Stimulated activated naive CD8-positive, alpha-beta T cell treated with anti-CD3 and anti-CD28 coated beads, Interleukin-15, Interleukin-2, amounts not matched to agents 100 U/mL and 50 U/mL, for 24 hours (primary cell): ENCODE measurements at regions not wholly inside any gene's neighbourhood (a gene's known extent, or its start where the extent isn't known, plus 50 kb on each side); places are given as distances from the start of the nearest gene placed in this dataset.

Experiments used
- ATAC-seq: fragments of 150-1000 bp; cut with Tn5 transposase; one replicate; pipeline ENCODE4 v1.10.0; 2021
- DNase-seq: peaks from one replicate; pipeline ENCODE4 v3.0.0; 2021

DNA sequence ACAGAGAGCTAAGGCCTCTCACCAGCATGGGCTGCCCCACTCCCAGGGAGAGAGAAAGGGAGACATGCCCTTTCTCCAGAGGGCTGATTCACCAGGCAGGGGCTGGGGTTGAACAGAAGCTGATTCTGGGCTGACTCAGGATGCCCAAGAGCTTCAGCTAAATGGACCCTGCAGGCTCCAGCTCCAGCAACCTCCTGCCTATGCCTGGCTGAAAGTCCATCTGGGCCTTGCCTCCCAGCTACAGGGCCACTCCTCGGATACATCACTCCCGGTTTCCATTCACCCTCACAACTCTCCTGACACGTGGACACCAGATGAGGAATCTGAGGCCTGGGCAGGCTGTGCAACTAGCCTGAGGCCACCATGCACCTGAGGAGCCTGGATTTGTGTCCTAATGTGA lies 215.5 kb downstream of the BUD13 start:
- no peak for ATAC-seq
- no peak for DNase-seq

DNA sequence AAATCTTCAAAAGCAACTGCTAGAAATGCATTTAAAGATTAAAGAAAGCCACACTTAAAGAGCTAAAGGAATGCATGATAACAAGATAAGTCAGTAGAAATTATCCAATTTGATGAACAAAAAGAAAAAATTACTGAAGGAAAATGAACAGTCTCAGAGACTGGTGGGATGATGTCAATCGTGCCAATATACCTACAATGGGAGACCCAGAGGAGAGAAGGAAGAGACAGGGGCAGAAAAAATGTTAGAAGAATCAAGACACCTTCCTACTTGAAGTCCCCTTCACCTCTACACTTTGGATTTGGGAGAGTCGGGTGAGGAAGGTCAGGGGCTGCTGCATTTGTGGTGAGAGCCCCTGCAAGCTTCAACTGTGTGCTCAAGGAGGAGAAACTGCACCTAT lies 216.3 kb downstream of the BUD13 start:
- ATAC-seq, result no peak

DNA sequence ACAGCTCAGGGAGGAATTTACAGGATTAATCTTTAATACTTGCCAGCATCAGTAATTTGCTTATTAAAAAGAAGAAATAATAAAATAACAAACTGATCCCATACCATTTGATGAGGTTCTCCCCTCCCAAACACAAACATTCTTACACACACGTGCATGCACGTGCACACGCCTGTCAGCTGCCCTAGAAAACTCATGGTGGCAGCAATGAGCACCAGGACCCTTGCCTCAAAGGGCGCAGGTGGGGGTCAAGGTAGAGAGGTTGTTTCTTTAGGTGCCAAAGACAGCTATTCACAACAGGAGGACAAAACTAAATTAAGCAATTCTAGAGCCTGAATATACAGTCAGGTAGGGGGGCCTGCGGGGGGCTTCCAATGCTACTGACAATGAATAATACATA lies 219.3 kb downstream of the BUD13 start:
- ATAC-seq, result no peak
- no peak for DNase-seq

More for the DNA sequence above, 216.3 kb downstream of the BUD13 start:
- no peak for DNase-seq

- ATAC-seq, result no peak
These were observed 221.2 kb downstream of the BUD13 start for GRCh38 chr11:116551576-116551975.

DNA sequence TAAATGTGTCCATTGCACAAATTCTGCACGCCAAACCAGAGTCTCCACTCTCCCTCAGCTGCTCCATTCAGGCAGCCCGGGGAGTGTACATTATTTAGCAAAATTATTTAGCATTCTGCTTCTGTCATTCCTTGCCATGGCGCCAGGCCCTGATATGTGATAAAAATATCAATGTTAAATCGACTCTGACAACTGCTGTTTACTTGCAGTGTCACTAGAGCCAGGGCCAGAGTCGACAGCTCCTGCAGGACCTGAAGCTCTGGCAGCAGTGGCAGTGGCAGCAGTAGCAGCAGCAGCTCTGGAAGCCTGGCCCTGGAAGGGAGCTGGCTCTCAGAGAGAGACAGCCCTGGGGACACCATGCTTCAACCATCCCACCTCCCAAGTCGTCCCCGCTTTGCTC lies 224.5 kb downstream of the BUD13 start:
- DNase-seq, result no peak
- no peak for ATAC-seq

More at GRCh38 chr11:116551576-116551975, 221.2 kb downstream of the BUD13 start:
- no peak for DNase-seq

GRCh38 chr11:116547571-116547970 lies 225.2 kb downstream of the BUD13 start:
- no peak for ATAC-seq
- DNase-seq, result no peak

DNA sequence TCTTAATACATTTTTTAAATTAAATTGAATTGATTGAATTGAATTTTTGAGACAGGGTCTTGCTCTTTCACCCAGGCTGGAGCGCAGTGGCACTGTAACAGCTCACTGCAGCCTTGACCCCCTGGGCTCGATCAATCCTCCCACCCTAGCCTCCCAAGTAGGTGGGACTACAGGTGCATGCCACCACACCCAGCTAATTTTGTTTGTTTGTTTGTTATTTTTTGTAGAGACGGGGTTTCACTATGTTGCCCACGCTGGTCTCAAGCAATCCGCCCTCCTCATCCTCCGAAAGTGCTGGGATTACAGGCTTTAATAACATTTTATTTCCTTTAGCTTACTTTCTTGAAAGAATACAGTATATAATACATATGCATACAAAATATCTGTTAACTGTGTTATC lies 226.9 kb downstream of the BUD13 start:
- no peak for ATAC-seq

DNA sequence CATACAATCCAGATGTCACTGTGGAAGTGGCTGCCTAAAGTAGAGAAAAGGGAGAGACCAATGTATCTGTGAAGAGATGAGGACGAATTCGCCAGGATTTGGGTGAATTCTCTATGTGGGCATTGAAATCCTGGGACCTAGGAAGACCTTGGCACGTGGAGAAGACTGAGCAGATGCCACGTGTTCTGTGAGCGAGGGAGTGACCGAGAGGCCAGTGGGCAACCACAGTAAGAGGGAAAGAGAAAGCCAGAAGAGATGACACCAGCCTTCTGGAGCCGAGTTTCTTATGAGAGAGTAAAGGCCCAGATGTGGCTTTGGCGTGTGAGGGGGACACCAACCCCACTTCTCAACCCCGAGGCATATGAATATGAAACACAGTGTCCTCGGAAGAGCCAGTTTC lies 228.1 kb downstream of the BUD13 start:
- ATAC-seq, result no peak
- no peak for DNase-seq

More for the DNA sequence above, 226.9 kb downstream of the BUD13 start:
- DNase-seq, result no peak

DNA sequence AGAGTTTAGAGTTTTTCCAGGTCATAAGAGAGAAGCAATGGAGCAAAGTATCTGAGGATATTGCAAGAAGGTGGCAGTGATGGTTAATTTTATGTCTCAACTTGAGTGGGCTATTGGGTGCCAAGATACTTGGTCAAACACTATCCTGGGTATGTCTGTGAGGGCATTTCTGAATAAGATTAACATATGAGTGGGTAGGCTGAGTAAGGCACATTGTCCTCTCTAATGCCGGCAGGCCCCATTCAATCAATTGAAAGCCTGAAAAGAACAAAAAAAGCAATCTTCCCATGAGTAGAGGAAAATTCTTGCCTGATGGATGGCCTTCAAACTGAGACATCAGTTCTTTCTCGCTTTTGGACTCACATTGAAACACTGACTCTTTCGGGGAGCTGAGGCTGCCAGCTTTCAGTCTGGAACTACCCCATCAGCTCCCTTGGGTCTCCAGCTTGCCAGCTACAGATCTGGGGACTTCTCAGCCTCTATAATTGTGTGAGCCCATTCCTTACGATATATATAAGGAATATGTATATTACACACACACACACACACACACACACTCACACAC lies 228.8 kb downstream of the BUD13 start:
- ATAC-seq (no peak), DNase-seq (no peak)

DNA sequence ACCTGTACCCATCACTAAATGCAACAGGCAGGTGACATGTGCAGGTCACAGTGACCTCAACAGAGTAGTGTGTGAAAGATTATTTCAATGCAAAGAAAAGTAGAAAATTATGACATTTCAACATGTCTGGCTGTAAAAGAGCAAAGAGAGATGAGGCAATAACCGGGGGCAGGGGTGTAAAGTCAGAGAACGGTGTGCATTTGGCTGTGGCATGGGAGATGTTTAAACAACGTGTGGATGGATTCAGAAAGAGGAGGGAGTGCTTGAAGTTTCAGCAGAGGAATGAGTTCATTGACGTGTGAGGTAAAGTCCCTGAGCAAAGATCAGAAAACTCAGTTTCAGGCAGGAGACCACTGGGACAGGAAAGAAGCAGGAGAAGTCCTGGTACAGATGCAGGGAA lies 229.7 kb downstream of the BUD13 start:
- DNase-seq, result no peak
- ATAC-seq, result no peak

DNA sequence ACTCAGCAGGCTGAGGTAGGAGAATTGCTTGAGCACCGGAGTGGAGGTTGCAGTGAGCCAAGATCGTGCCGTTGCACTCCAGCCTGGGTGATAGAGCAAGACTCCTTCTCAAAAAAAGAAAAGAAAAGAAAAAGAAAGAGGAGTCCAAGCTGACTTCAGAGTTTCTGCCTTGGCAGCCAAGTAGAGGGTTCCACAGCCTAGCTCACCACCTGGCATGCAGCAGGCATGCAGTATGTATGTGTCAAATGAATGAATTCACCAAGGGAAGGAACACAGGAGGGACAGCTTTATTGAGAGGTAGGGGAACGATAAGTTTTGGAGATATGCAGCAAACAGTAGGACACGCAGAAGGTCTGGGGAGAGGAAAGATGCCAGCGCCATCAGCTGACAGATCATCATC lies 230.4 kb downstream of the BUD13 start:
- ATAC-seq (no peak), DNase-seq (no peak)

GRCh38 chr11:116541460-116541859 lies 231.3 kb downstream of the BUD13 start:
- ATAC-seq (no peak), DNase-seq (no peak)

GRCh38 chr11:116540645-116541304 lies 232.0 kb downstream of the BUD13 start:
- ATAC-seq, result no peak
- no peak for DNase-seq

- DNase-seq, result no peak
- ATAC-seq, result no peak
These were observed 232.9 kb downstream of the BUD13 start for GRCh38 chr11:116539836-116540418.

- DNase-seq, result no peak
These were observed 233.6 kb downstream of the BUD13 start for GRCh38 chr11:116539211-116539610.

GRCh38 chr11:116538677-116539076 lies 234.1 kb downstream of the BUD13 start:
- ATAC-seq (no peak), DNase-seq (no peak)

More at GRCh38 chr11:116539211-116539610, 233.6 kb downstream of the BUD13 start:
- ATAC-seq, result no peak

GRCh38 chr11:116537709-116538108 lies 235.1 kb downstream of the BUD13 start:
- ATAC-seq (no peak), DNase-seq (no peak)

GRCh38 chr11:116537121-116537520 lies 235.7 kb downstream of the BUD13 start:
- ATAC-seq (no peak), DNase-seq (no peak)

- no peak for ATAC-seq
These were observed 236.4 kb downstream of the BUD13 start for GRCh38 chr11:116536416-116536815.

GRCh38 chr11:116535994-116536393 lies 236.8 kb downstream of the BUD13 start:
- ATAC-seq, result no peak
- no peak for DNase-seq

More at GRCh38 chr11:116536416-116536815, 236.4 kb downstream of the BUD13 start:
- DNase-seq, result no peak

DNA sequence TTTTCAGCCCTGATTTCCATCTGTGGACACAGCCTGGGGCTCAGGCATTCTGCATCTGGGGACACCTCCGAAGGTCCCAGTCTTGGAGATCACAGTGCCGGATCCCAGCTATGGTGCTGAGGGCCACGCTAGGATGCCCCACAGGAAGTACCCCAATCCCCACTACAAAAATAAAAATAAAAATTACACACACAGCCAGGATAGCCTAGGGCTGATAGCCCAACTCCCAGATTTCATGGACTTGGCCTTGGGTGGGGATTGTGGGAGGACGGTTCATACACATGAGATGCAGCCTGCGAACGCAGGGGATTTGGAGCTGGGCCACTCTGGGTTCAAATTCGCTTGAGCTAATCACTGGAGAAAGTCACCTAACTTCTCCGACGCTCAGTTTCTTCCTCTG lies 237.7 kb downstream of the BUD13 start:
- no peak for DNase-seq
- ATAC-seq, result no peak

GRCh38 chr11:116534270-116534975 lies 238.4 kb downstream of the BUD13 start:
- ATAC-seq, result no peak

DNA sequence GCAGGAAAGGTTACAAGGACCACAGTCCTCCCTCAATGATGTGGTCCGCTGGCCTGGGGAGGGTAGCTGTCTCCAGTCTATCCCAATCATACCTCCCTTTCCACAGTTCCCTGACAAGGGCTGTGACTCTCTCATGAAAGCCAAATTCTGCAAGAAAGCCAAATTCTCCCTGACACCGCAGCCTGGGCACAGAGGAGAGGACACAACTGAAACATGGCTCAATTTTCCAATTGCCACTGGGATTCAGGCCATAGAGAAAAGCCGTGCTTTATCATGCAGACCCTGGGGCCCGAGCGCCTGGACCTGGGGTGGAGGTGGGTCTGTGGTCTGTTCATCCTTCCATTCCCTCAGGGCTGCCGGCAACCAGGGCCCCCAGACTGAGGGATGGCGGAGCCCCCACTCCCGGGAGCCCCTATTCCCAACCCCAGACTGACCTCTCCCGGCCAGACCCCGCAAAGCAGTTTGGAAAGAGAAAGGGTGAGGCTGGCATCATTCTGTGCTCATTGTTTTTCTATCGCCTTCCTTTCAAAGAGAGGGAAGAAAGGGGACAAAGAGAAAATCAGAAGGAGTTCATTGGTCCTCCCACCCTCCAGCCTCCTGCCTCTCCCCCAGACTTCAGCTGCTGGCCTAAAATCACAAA lies 239.5 kb downstream of the BUD13 start:
- DNase-seq (no peak), ATAC-seq (no peak)

More at GRCh38 chr11:116534270-116534975, 238.4 kb downstream of the BUD13 start:
- no peak for DNase-seq
